A673 (cell line): ENCODE measurements at regions not wholly inside any gene's neighbourhood (a gene's known extent, or its start where the extent isn't known, plus 50 kb on each side); places are given as distances from the start of the nearest gene placed in this dataset.

Source experiments
- EZH2 ChIP-seq: fragments of 200-600 bp; sonication (generic); IDR thresholded peaks from 2 replicates; pipeline ENCODE4 v1.6.1; 2017; ENCODE audit warnings: borderline replicate concordance, low read depth, mild to moderate bottlenecking, mixed read lengths, antibody characterized with exemption, low read length; ENCODE audit not compliant: poor library complexity, severe bottlenecking
- TF ChIP-seq, protein P1 (sequence below): fragments of 300-800, 200-600 bp; sonication (generic); conservative IDR thresholded peaks from 2 replicates; pipeline ENCODE4 v1.5.1; 2017; ENCODE audit warnings: low read depth, mild to moderate bottlenecking, antibody characterized with exemption, low read length, moderate library complexity, mixed read lengths

DNA sequence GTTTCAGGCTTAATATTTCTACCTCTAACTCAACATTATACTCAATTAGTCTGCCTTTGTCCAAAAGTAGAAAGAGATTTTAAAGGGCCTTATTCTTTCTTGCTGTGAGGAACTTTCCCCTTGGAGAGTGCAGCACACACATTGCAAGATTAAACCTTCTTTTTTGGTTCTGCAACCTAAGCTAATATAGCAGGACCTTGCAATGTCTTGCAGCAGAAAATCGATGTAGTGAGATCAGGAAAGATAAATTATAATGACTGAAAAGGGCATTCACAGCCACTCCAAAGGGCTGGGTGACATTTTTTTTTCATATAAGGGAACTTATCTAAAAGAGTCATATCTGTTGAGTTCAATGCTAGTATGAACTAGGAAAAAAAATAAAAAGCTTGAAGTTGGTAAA is 422.7 kb upstream of the ADAMTS16 start:
- TF ChIP-seq, protein P1, sequence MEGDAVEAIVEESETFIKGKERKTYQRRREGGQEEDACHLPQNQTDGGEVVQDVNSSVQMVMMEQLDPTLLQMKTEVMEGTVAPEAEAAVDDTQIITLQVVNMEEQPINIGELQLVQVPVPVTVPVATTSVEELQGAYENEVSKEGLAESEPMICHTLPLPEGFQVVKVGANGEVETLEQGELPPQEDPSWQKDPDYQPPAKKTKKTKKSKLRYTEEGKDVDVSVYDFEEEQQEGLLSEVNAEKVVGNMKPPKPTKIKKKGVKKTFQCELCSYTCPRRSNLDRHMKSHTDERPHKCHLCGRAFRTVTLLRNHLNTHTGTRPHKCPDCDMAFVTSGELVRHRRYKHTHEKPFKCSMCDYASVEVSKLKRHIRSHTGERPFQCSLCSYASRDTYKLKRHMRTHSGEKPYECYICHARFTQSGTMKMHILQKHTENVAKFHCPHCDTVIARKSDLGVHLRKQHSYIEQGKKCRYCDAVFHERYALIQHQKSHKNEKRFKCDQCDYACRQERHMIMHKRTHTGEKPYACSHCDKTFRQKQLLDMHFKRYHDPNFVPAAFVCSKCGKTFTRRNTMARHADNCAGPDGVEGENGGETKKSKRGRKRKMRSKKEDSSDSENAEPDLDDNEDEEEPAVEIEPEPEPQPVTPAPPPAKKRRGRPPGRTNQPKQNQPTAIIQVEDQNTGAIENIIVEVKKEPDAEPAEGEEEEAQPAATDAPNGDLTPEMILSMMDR = no peak
- TF ChIP-seq EZH2 = no peak
